Pancreas (tissue), 10 donors: ENCODE measurements at regions not wholly inside any gene's neighbourhood (a gene's known extent, or its start where the extent isn't known, plus 50 kb on each side); places are given as distances from the start of the nearest gene placed in this dataset.

ENCODE experiments used
- ATAC-seq, 4 donors: fragments of 200-7000 bp; cut with Tn5 transposase; one replicate each; pipeline versions ENCODE4 v1.8.0 to v1.9.1; 2020; ENCODE audit warnings: mild to moderate bottlenecking in 4 of 4, moderate library complexity in 4 of 4
- DNase-seq, 6 donors: peaks; one replicate each; pipeline ENCODE4 v3.0.0-alpha.2; 2020
- FAIRE-seq: peaks from 2 replicates; lab custom pipeline; 2012; peaks lifted over from hg19 to GRCh38; lab: Jason Lieb, UNC
- H3K27ac ChIP-seq, 4 donors: fragments of 200-600 bp; sonication (generic); 1 replicate in 3 of 4; 2 replicates in 1 of 4; pipeline versions ENCODE4 v1.5.0 to v1.8.0; 2020
- H3K27me3 ChIP-seq, 4 donors: fragments of 200-600 bp; one replicate each; pipeline ENCODE4 v1.8.0; 2021
- H3K36me3 ChIP-seq, 3 donors: fragments of 200-600 bp; sonication (generic) in 1 of 3; one replicate each; pipeline versions ENCODE4 v1.5.0 to v1.8.0; 2020 to 2021
- H3K4me1 ChIP-seq, 3 donors: fragments of 200-600 bp; one replicate each; pipeline ENCODE4 v1.8.0; 2021
- H3K4me3 ChIP-seq, 4 donors: fragments of 200-600 bp; sonication (generic) in 2 of 4; one replicate each; pipeline versions ENCODE4 v1.5.0 to v1.8.0; 2020 to 2021
- H3K9me3 ChIP-seq, 4 donors: fragments of 200-600 bp; one replicate each; pipeline ENCODE4 v1.8.0; 2021
- CTCF ChIP-seq, 4 donors: fragments of 200-600 bp; sonication (generic) in 3 of 4; IDR thresholded peaks; one replicate each; pipeline versions ENCODE4 v1.5.0 to v1.8.0; 2021; ENCODE audit warnings: antibody characterized with exemption in 4 of 4
- WGBS, 2 donors: extraction: QIAGEN DNeasy Blood & Tissue Kit; methylation state at CpG; one replicate each; pipeline ENCODE4 v1.1.7; 2013; 5-methylcytosine and 5-hydroxymethylcytosine counted together
- intact Hi-C, 3 donors: fragments of 100-400 bp; cut with DNase I; formaldehyde crosslinking; loops; one replicate each; pipeline versions ENCODE4 v1.11.1 to v1.14.2; 2022
- donor health status: healthy with polysubstance abuse.
- donor health status: DM: no; HTN: no; CAD: no; lungs with moderate emphysema.
- donor health status: DM: no; HTN: no; CAD: no.
- donor health status: control.
- donor health status: control.
- donor health status: Bipolar disorder and iron deficiency.
- donor health status: DM: yes; HTN: yes; CAD: no.
- donor health status: DM: no; HTN: no; CAD: no.
- donor health status: DM: no; HTN: no; CAD: no.
- donor health status: DM: yes; HTN: yes; CAD: no.

GRCh38 chrX:99703473-99703872 lies 706.6 kb downstream of the PCDH19 start:
- H3K27me3 ChIP-seq: no peaks in the 10 kb centered on the region
- 30 to 60% methylated on average over 4 of the region's 4 CpGs for WGBS, 2 donors
- H3K27ac ChIP-seq: no peak overlapping the region
- ATAC-seq (peak in 1 of 4 donors; percentile 21), FAIRE-seq (no peak), DNase-seq (no peak)
- H3K9me3 ChIP-seq: no peaks in the 10 kb centered on the region
- no peaks in the 10 kb centered on the region for H3K4me1 ChIP-seq
- intact Hi-C loops: no loop called here
- no peak for TF ChIP-seq CTCF (IDR thresholded peaks at IDR 0.05)
- H3K36me3 ChIP-seq: no peaks in the 10 kb centered on the region
- H3K4me3 ChIP-seq: no peak overlapping the region

GRCh38 chrX:99698451-99698850 lies 711.6 kb downstream of the PCDH19 start:
- no peaks in the 10 kb centered on the region for H3K27me3 ChIP-seq
- H3K9me3 ChIP-seq: no peaks in the 10 kb centered on the region
- TF ChIP-seq CTCF (IDR thresholded peaks at IDR 0.05): no peak
- FAIRE-seq: no peak
- H3K4me3 ChIP-seq: no peak overlapping the region
- no peak for ATAC-seq
- no peaks in the 10 kb centered on the region for H3K36me3 ChIP-seq
- no peaks in the 10 kb centered on the region for H3K4me1 ChIP-seq
- intact Hi-C loops: no loop called here
- 54 to 75% methylated on average over 2 of the region's 2 CpGs for WGBS, 2 donors
- DNase-seq: no peak
- no peak overlapping the region for H3K27ac ChIP-seq

GRCh38 chrX:99663136-99663535 lies 746.9 kb downstream of the PCDH19 start:
- intact Hi-C loops: no loop called here
- no peaks in the 10 kb centered on the region for H3K9me3 ChIP-seq
- no peak for TF ChIP-seq CTCF (IDR thresholded peaks at IDR 0.05)
- no peaks in the 10 kb centered on the region for H3K4me1 ChIP-seq
- H3K27ac ChIP-seq: no peak overlapping the region
- DNase-seq (no peak), ATAC-seq (no peak), FAIRE-seq (no peak)
- H3K36me3 ChIP-seq: no peaks in the 10 kb centered on the region
- 42 to 45% methylated on average over 4 of the region's 4 CpGs for WGBS, 2 donors
- H3K27me3 ChIP-seq: no peaks in the 10 kb centered on the region
- H3K4me3 ChIP-seq: no peak overlapping the region

GRCh38 chrX:99654188-99654587 lies 755.9 kb downstream of the PCDH19 start:
- 44 to 55% methylated on average over 1 of the region's 1 CpG for WGBS, 2 donors
- FAIRE-seq (peak; percentile 39), ATAC-seq (no peak)

More at GRCh38 chrX:99654188-99654587, 755.9 kb downstream of the PCDH19 start:
- H3K27ac ChIP-seq: no peak overlapping the region
- peaks cover 0 to 5% (median 0%) of the 10 kb centered on the region in 4 donors for H3K27me3 ChIP-seq
- no peak overlapping the region for H3K4me3 ChIP-seq
- H3K4me1 ChIP-seq: no peaks in the 10 kb centered on the region
- DNase-seq: no peak
- H3K9me3 ChIP-seq: no peaks in the 10 kb centered on the region
- intact Hi-C loops: no loop called here
- no peak for TF ChIP-seq CTCF (IDR thresholded peaks at IDR 0.05)
- no peaks in the 10 kb centered on the region for H3K36me3 ChIP-seq
